Germinal center (tissue), 1 donor: ENCODE measurements at regions not wholly inside any gene's neighbourhood (a gene's known extent, or its start where the extent isn't known, plus 50 kb on each side); places are given as distances from the start of the nearest gene placed in this dataset.
A peak's percentile ranks its signal among the peaks of the same experiment; 100 is the strongest.
"Not testable (repeated sequence)": the region's sequence is repeated elsewhere in the genome, so short reads cannot be mapped to it uniquely, and the experiment has no call there.

Source experiments
- DNase-seq: peaks from one replicate; pipeline ENCODE4 v3.0.0; 2012; ENCODE audit warnings: mixed read lengths, low spot score

DNA sequence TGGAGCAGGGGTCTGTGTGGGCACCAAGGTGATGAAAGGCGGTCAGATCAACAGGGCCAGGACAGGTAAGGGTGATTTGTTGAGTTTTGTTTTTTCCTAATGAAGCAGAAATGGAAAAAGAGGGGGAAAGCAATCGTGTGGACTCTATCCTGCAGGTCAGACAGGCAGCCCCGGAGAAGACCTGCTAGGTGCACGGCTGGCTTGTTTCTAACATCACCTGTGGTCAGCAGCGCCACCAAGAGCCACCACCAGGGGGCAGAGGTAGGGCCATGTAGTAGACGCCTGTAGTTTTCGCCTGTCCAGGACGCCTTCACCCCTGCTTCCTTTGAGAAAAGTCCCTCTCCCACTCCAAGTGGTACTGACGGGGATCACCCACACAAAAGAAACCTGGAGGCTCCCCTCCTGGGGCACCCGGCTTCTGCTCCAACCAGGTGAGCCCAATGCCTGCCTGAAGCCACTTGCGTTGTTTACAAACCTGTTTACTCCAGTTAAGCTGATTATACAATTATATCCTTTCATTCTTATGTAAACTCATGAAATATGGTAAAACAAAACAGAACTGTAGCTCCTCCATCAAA lies 54.2 kb upstream of the SEC14L1 start:
- peak; percentile 71 for DNase-seq

DNA sequence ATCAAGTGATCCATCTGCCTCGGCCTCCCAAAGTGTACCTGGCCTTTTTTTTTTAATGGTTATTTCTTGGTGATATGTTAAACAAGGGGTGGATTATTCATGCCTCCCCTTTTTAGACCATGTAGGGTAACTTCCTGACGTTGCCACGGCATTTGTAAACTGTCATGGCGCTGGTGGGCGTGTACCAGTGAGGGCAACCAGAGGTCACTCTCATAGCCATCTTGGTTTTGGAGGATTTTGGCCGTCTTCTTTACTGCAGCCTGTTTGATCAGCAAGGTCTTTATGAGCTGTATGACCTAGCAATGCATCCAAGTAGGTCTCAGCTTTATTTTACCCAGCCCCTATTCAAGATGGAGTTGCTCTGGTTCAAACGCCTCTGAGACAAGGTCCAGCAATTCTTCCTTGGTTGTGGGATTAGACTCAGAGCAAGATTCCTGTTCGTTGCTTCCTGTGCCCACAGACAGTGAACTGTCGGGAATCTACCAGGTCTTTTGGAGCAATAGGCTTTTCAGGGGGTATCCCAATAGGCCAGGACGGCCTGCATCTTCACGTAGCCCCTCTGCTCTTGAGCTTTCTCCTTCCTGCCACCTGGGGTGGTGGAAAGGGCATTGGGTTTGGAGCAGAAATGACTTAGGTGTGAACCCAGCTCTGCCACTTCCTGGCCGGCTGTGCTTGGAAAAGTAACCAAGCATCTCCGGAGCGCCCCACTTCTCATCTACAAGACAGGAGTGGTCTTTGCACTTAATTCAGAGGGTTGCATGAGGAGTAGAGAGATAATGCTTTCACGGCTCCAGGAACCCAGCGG lies 52.9 kb upstream of the SEC14L1 start:
- DNase-seq = no peak

DNA sequence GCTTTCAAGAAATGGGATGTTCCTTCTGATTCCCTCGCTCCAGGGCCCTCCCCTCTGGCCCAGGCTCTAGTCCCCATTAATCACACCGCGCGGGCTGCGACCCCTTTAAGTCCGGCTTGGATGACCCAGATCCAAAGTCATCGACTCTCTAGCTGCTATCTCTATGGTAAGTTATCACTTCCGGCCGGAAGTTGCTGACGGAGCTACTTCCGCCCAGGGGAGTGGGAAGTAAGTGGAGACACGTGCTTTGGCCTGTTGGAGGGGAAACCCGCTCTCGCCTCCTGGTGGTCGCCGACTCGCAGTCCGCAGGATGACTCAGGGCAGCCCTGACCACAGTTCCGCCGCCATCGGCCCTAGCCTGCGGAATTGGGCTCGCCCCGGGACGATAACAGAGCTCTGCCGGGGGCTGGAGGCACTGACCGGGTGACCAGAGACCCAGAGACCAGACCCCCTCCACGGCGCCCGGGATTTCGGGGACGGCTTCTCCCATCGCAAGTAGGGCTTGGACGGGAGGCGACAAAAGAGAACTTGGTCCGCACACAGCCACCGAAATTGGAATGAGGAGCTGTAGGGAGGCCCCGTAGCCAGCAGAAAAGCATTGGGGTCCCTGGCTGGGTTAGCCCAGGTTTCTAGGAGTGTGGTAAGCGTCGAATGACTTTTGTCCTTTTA lies 52.2 kb upstream of the SEC14L1 start:
- DNase-seq = peak; percentile 88

DNA sequence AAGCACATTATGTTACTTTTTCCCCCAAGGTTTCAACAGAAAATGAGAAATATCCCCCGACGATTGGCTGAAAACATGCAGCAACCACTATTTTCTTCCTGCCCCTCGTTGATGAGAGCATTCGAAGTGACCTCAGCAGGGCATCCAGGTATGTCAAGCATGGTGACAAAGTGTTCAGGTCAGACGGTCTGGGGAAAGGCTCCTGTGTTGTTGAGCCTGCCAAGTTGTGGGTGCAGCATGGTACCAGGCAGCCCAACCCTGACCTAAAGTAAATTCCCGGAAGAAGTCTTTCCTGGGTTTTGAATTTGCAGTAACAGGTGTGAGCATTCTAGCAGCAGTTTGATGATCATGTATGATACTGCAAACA lies 51.7 kb upstream of the SEC14L1 start:
- no peak for DNase-seq

DNA sequence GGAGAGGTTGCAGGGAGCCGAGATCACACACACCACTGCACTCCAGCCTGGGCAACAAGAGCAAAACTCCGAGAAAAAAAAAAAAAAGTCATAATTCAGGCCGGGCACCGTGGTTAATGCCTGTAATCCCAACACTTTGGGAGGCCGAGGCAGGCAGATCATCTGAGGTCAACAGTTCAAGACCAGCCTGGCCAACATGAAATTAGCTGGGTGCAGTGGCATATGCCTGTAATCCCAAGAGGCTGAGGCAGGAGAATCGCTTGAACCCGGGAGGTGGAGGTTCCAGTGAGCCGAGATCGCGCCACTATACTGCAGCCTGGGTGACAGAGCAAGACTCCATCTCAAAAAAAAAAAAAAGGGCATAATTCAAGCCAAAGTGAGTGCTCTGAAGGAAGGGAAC lies 50.8 kb upstream of the SEC14L1 start:
- not testable (repeated sequence) for DNase-seq

DNA sequence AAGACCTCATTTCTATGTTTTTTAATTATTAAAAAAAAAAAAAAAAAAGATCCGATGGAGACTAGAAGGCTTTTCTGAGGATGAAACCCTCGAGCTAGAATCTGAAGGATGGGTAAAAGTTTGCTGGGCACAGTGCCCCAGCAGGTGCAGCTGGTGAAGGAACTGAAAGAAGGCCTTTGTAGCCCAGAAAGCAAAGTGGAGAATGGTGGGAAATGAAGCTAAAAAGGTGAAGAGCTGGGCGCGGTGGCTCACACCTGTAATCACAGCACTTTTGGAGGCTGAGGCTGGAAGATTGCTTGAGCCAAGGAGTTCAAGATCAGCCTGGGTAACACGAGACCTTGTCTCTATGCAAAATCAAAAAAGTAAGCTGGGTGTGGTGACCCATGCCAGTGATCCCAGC lies 50.3 kb upstream of the SEC14L1 start:
- DNase-seq = no peak
